Mesenchymal stem cell (in vitro differentiated cells and primary cell): ENCODE measurements at regions not wholly inside any gene's neighbourhood (a gene's known extent, or its start where the extent isn't known, plus 50 kb on each side); places are given as distances from the start of the nearest gene placed in this dataset.

Experiments used
- DNase-seq: peaks from one replicate; pipeline ENCODE4 v3.0.0-alpha.2; 2013
- H2AFZ ChIP-seq: one replicate; pipeline ENCODE4 v1.6.1; 2013; ENCODE audit warnings: low read depth, mild to moderate bottlenecking, control low read depth, inconsistent platforms, low read length, moderate library complexity
- H2AK5ac ChIP-seq: 2 replicates; pipeline ENCODE4 v1.6.1; 2013; ENCODE audit warnings: low read length, moderate library complexity, mild to moderate bottlenecking, inconsistent platforms; ENCODE audit not compliant: severe bottlenecking
- H2BK120ac ChIP-seq: one replicate; pipeline ENCODE4 v1.6.1; 2013; ENCODE audit warnings: low read depth, mild to moderate bottlenecking, inconsistent platforms, low read length, moderate library complexity
- H2BK12ac ChIP-seq, 2 experiments: one replicate each; pipeline ENCODE4 v1.6.1; 2013; ENCODE audit warnings: inconsistent platforms in 2 of 2, low read length in 2 of 2, mild to moderate bottlenecking in 2 of 2, moderate library complexity in 2 of 2, control low read depth in 1 of 2
- H2BK15ac ChIP-seq: one replicate; pipeline ENCODE4 v1.6.1; 2013; ENCODE audit warnings: mild to moderate bottlenecking, low read depth, inconsistent platforms; ENCODE audit not compliant: poor library complexity, severe bottlenecking
- H2BK5ac ChIP-seq: 2 replicates; pipeline ENCODE4 v1.6.1; 2013; ENCODE audit warnings: low read depth, mild to moderate bottlenecking, low read length, control low read depth, inconsistent platforms; ENCODE audit not compliant: poor library complexity, severe bottlenecking
- H3K14ac ChIP-seq, 2 experiments: one replicate each; pipeline ENCODE4 v1.6.1; 2013; ENCODE audit warnings: inconsistent platforms in 2 of 2, low read length in 2 of 2, control low read depth in 1 of 2, mild to moderate bottlenecking in 1 of 2, moderate library complexity in 1 of 2
- H3K18ac ChIP-seq, 2 experiments: one replicate each; pipeline ENCODE4 v1.6.1; 2013; ENCODE audit warnings: inconsistent platforms in 2 of 2, low read length in 2 of 2, control low read depth in 1 of 2, low read depth in 1 of 2, mild to moderate bottlenecking in 1 of 2
- H3K23ac ChIP-seq, 2 experiments: one replicate each; pipeline ENCODE4 v1.6.1; 2013; ENCODE audit warnings: inconsistent platforms in 2 of 2, low read length in 2 of 2, mild to moderate bottlenecking in 2 of 2, moderate library complexity in 2 of 2, control low read depth in 1 of 2
- H3K27ac ChIP-seq: 2 replicates; pipeline ENCODE4 v1.5.1; 2013; ENCODE audit warnings: mild to moderate bottlenecking, moderate library complexity, low read length, control low read depth, inconsistent platforms; ENCODE audit not compliant: poor library complexity, severe bottlenecking
- H3K27me3 ChIP-seq, 2 experiments: 2 replicates each; pipeline versions ENCODE4 v1.6.1 to v1.7.0; 2013; ENCODE audit warnings: low read length in 2 of 2, mild to moderate bottlenecking in 2 of 2, moderate library complexity in 2 of 2, control low read depth in 1 of 2, inconsistent platforms in 1 of 2; ENCODE audit not compliant: control insufficient read depth in 1 of 2, insufficient read depth in 1 of 2
- H3K36me3 ChIP-seq, 2 experiments: 2 replicates each; pipeline versions ENCODE4 v1.6.1 to v1.7.0; 2013; ENCODE audit warnings: low read length in 2 of 2, control low read depth in 1 of 2, inconsistent platforms in 1 of 2, low read depth in 1 of 2, mild to moderate bottlenecking in 1 of 2; ENCODE audit not compliant: insufficient read depth in 2 of 2, control insufficient read depth in 1 of 2
- H3K4ac ChIP-seq, 2 experiments: one replicate each; pipeline ENCODE4 v1.6.1; 2013; ENCODE audit warnings: inconsistent platforms in 2 of 2, low read length in 2 of 2, mild to moderate bottlenecking in 2 of 2, moderate library complexity in 2 of 2, control low read depth in 1 of 2, low read depth in 1 of 2
- H3K4me1 ChIP-seq: 2 replicates; pipeline ENCODE4 v1.6.1; 2013; ENCODE audit warnings: low read depth, low read length, control low read depth; ENCODE audit not compliant: control insufficient read depth, insufficient read depth
- H3K4me2 ChIP-seq: 2 replicates; pipeline ENCODE4 v1.6.1; 2013; ENCODE audit warnings: low read length, mild to moderate bottlenecking, inconsistent platforms; ENCODE audit not compliant: poor library complexity, severe bottlenecking
- H3K4me3 ChIP-seq, 2 experiments: 2 replicates each; pipeline versions ENCODE4 v1.5.1 to v1.7.0; 2013; ENCODE audit warnings: low read length in 2 of 2, mild to moderate bottlenecking in 2 of 2, control low read depth in 1 of 2, low read depth in 1 of 2; ENCODE audit not compliant: insufficient read depth in 1 of 2
- H3K79me1 ChIP-seq: replicated peaks from 2 replicates; pipeline ENCODE4 v1.6.1; 2013; ENCODE audit warnings: mild to moderate bottlenecking, control low read depth, low read length, inconsistent platforms; ENCODE audit not compliant: poor library complexity, severe bottlenecking
- H3K9ac ChIP-seq: 2 replicates; pipeline ENCODE4 v1.7.0; 2013; ENCODE audit warnings: mild to moderate bottlenecking, low read length, moderate library complexity
- H3K9me3 ChIP-seq: 2 replicates; pipeline ENCODE4 v1.7.0; 2013; ENCODE audit warnings: mild to moderate bottlenecking, low read length; ENCODE audit not compliant: control insufficient read depth
- H4K8ac ChIP-seq: one replicate; pipeline ENCODE4 v1.6.1; 2013; ENCODE audit warnings: inconsistent platforms, mild to moderate bottlenecking, low read length, moderate library complexity
- H4K91ac ChIP-seq: one replicate; pipeline ENCODE4 v1.6.1; 2013; ENCODE audit warnings: mild to moderate bottlenecking, low read length, inconsistent platforms
- WGBS: methylation state at CpG from one replicate; pipeline ENCODE4 v1.1.7; 2013; ENCODE audit warnings: mixed read lengths; 5-methylcytosine and 5-hydroxymethylcytosine counted together

DNA sequence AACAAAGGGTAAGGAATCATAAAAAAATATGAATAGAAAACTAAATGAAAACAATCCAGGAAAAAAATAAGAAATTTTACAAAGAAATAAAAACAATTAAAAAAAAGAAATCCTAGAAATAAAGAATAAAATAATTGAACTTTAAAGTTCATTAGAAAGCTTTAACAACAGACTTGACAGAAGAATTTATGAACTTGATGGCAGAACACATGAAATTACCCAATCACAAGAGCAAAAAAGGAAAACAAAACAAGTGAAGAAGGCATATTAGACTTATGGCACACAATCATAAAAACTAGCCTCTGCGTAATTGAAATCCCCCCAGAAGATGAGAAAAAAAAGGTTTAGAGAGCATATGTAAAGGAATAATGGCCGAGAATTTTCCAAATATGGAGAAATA lies 802.5 kb upstream of the B3GALT2 start:
- Histone ChIP-seq H2BK120ac (no peak overlapping the region), H3K4me3 (no peak overlapping the region), H3K79me1 (no peaks in the 10 kb centered on the region), H2AFZ (no peak overlapping the region), H3K18ac (no peak overlapping the region), H3K14ac (no peak overlapping the region), H3K4ac (no peak overlapping the region), H3K23ac (no peak overlapping the region), H3K9ac (no peak overlapping the region), H2BK12ac (no peak overlapping the region), H4K91ac (no peak overlapping the region), H2BK15ac (no peak overlapping the region), H2AK5ac (no peak overlapping the region), H4K8ac (no peak overlapping the region), H3K9me3 (peaks cover 63% of the 10 kb centered on the region), H2BK5ac (no peak overlapping the region), H3K27me3 (no peaks in the 10 kb centered on the region), H3K4me1 (no peaks in the 10 kb centered on the region), H3K36me3 (no peaks in the 10 kb centered on the region), H3K27ac (no peak overlapping the region), H3K4me2 (no peak overlapping the region)
- DNase-seq: no peak
- no CpG with 5 or more reads among the region's 2 CpGs for WGBS

DNA sequence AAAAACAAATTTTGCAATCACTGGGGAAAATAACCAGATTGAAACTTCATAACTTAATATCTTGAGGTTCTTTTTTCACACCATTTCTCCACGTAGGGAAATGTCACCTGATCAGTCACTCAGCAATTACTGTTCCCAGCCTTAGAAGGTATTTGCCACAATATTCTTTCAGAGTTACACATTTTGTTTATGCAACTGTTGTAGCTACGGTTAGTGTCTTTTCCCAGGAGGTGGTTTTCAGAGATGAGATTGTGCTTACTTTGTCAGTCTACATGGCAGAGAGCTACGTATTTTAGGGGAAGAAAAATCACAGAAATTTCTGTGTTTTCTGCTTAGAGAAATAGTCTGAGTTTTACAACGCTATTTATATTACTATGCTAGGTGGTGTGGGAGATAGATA lies 792.8 kb upstream of the B3GALT2 start:
- H2BK12ac ChIP-seq: no peak overlapping the region
- H3K79me1 ChIP-seq: no peaks in the 10 kb centered on the region
- no peak overlapping the region for H2BK5ac ChIP-seq
- 47% methylated on average over 3 of the region's 4 CpGs for whole genome bisulfite sequencing
- H3K9me3 ChIP-seq: peaks cover 15% of the 10 kb centered on the region
- H3K4me2 ChIP-seq: no peak overlapping the region
- no peak overlapping the region for H2AK5ac ChIP-seq
- H3K4ac ChIP-seq: no peak overlapping the region
- no peak overlapping the region for H2BK120ac ChIP-seq
- H3K9ac ChIP-seq: no peak overlapping the region
- no peak overlapping the region for H2BK15ac ChIP-seq
- no peak for DNase-seq
- H3K18ac ChIP-seq: no peak overlapping the region
- no peak overlapping the region for H3K23ac ChIP-seq
- H2AFZ ChIP-seq: no peak overlapping the region
- H4K8ac ChIP-seq: no peak overlapping the region
- H4K91ac ChIP-seq: no peak overlapping the region
- H3K27me3 ChIP-seq: no peaks in the 10 kb centered on the region
- no peak overlapping the region for H3K14ac ChIP-seq
- no peak overlapping the region for H3K27ac ChIP-seq
- no peaks in the 10 kb centered on the region for H3K36me3 ChIP-seq
- H3K4me1 ChIP-seq: no peaks in the 10 kb centered on the region
- H3K4me3 ChIP-seq: no peak overlapping the region

DNA sequence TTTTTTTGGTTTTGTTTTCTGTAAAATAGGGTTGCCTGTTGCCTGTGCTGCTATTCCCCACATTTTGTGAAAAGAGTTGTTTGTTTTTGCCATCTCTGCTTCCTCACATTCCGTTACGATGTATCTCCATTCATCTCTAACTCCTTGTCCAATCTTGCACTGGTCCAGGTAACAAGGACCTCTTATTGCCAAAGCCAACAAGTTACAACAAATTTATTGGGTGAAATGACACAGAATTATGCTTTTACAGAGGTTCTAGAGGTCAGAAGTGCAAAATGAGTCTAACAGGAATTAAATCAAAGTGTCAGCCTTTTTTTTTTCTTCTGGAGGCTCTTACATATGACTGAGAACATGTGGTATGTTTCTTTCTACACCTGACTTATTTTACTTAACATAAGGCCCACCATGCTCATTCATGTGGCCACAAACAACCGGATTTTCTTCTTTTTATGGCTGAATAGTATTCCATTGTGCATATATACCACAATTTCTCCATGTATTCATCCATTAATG lies 787.9 kb upstream of the B3GALT2 start:
- Histone ChIP-seq H2AFZ (no peak overlapping the region), H3K4me2 (no peak overlapping the region), H3K27ac (no peak overlapping the region), H3K27me3 (no peaks in the 10 kb centered on the region), H4K8ac (no peak overlapping the region), H3K18ac (no peak overlapping the region), H3K79me1 (no peaks in the 10 kb centered on the region), H3K4me1 (no peaks in the 10 kb centered on the region), H3K23ac (no peak overlapping the region), H2BK15ac (no peak overlapping the region), H3K4me3 (no peak overlapping the region), H2BK12ac (no peak overlapping the region), H3K4ac (no peak overlapping the region), H3K36me3 (no peaks in the 10 kb centered on the region), H4K91ac (no peak overlapping the region), H2AK5ac (no peak overlapping the region), H3K14ac (no peak overlapping the region), H2BK5ac (no peak overlapping the region), H2BK120ac (no peak overlapping the region), H3K9me3 (peaks cover 6% of the 10 kb centered on the region), H3K9ac (no peak overlapping the region)
- no peak for DNase-seq
- whole genome bisulfite sequencing: 59% methylated on average over 2 of the region's 3 CpGs

DNA sequence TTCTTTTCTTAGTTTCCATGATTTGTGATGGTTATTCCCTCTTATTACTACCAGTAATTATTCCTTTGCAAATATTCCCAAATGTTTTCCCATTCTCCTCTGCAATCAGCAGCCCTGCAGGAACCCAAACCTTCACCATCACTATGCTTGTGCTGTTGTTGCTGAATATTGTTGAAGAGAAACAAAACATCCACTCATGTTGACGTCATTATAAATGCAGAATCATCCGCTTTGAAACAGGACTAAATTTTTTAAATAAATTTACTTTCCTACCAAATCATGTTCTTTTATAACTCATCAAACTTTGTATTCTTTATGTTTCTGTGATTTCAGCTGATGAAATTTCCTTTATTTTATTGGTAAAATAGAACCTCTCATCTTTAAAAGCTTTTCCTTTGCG lies 787.0 kb upstream of the B3GALT2 start:
- Histone ChIP-seq H3K27ac (no peak overlapping the region), H3K18ac (no peak overlapping the region), H3K4me2 (no peak overlapping the region), H3K27me3 (no peaks in the 10 kb centered on the region), H3K36me3 (no peaks in the 10 kb centered on the region), H3K23ac (no peak overlapping the region), H3K9ac (no peak overlapping the region), H3K4ac (no peak overlapping the region), H2BK15ac (no peak overlapping the region), H2BK5ac (no peak overlapping the region), H2BK120ac (no peak overlapping the region), H3K9me3 (peaks cover 3% of the 10 kb centered on the region), H2AK5ac (no peak overlapping the region), H3K14ac (no peak overlapping the region), H2AFZ (no peak overlapping the region), H2BK12ac (no peak overlapping the region), H4K8ac (no peak overlapping the region), H3K4me1 (no peaks in the 10 kb centered on the region), H4K91ac (no peak overlapping the region), H3K79me1 (no peaks in the 10 kb centered on the region), H3K4me3 (no peak overlapping the region)
- DNase-seq: no peak
- WGBS: 89% methylated on average over 1 of the region's 3 CpGs
